ENCODE measurements at regions not wholly inside any gene's neighbourhood (a gene's known extent, or its start where the extent isn't known, plus 50 kb on each side); places are given as distances from the start of the nearest gene placed in this dataset.
"Not testable (repeated sequence)": the region's sequence is repeated elsewhere in the genome, so short reads cannot be mapped to it uniquely, and the experiment has no call there.

GRCh38 chr10:46768515-46769291 is 142.5 kb upstream of the PTPN20 start:
- not testable (repeated sequence) for H3K9me3 ChIP-seq (ENCODE audit: control insufficient read depth in 2 of 2, insufficient read depth in 1 of 2, low read depth in 1 of 2, low read length in 1 of 2); FAIRE-seq; DNase-seq; H3K27ac ChIP-seq (ENCODE audit: low read depth in 1 of 3, low read length in 2 of 3); H3K4me3 ChIP-seq (ENCODE audit: low read depth in 1 of 3, low read length in 3 of 3); H3K4me1 ChIP-seq (ENCODE audit: control insufficient read depth in 3 of 3, insufficient read depth in 2 of 3, low read depth in 1 of 3, low read length in 2 of 3); H3K36me3 ChIP-seq (ENCODE audit: control insufficient read depth in 3 of 3, insufficient read depth in 2 of 3, low read depth in 1 of 3, low read length in 3 of 3); H3K27me3 ChIP-seq (ENCODE audit: control insufficient read depth in 3 of 3, insufficient read depth in 3 of 3, low read length in 3 of 3)
- WGBS, 3 donors, result 32 to 64% (median 33%) methylated on average over 4 to 7 of the region's 8 CpGs

- 84% methylated on average over 7 of the region's 15 CpGs; no CpG with 5 or more reads in 2 of the 3 donors for WGBS, 3 donors
Measured at GRCh38 chr10:46773178-46773896, 137.9 kb upstream of the PTPN20 start.

GRCh38 chr10:46773897-46774236 is 137.4 kb upstream of the PTPN20 start:
- not testable (repeated sequence) for H3K4me3 ChIP-seq (ENCODE audit: low read depth in 1 of 3, low read length in 3 of 3); H3K4me1 ChIP-seq (ENCODE audit: control insufficient read depth in 3 of 3, insufficient read depth in 2 of 3, low read depth in 1 of 3, low read length in 2 of 3); H3K9me3 ChIP-seq (ENCODE audit: control insufficient read depth in 2 of 2, insufficient read depth in 1 of 2, low read depth in 1 of 2, low read length in 1 of 2); FAIRE-seq; DNase-seq; H3K27me3 ChIP-seq (ENCODE audit: control insufficient read depth in 3 of 3, insufficient read depth in 3 of 3, low read length in 3 of 3); H3K36me3 ChIP-seq (ENCODE audit: control insufficient read depth in 3 of 3, insufficient read depth in 2 of 3, low read depth in 1 of 3, low read length in 3 of 3); H3K27ac ChIP-seq (ENCODE audit: low read depth in 1 of 3, low read length in 2 of 3)
- WGBS, 3 donors, result 52 to 83% (median 67%) methylated on average over 12 to 13 of the region's 14 CpGs

More at GRCh38 chr10:46773178-46773896, 137.9 kb upstream of the PTPN20 start:
- H3K36me3 ChIP-seq (ENCODE audit: control insufficient read depth in 3 of 3, insufficient read depth in 2 of 3, low read depth in 1 of 3, low read length in 3 of 3); H3K9me3 ChIP-seq (ENCODE audit: control insufficient read depth in 2 of 2, insufficient read depth in 1 of 2, low read depth in 1 of 2, low read length in 1 of 2); H3K27me3 ChIP-seq (ENCODE audit: control insufficient read depth in 3 of 3, insufficient read depth in 3 of 3, low read length in 3 of 3); FAIRE-seq; H3K4me1 ChIP-seq (ENCODE audit: control insufficient read depth in 3 of 3, insufficient read depth in 2 of 3, low read depth in 1 of 3, low read length in 2 of 3); H3K4me3 ChIP-seq (ENCODE audit: low read depth in 1 of 3, low read length in 3 of 3); H3K27ac ChIP-seq (ENCODE audit: low read depth in 1 of 3, low read length in 2 of 3); DNase-seq: not testable (repeated sequence)

GRCh38 chr10:46774366-46774765 is 136.9 kb upstream of the PTPN20 start:
- not testable (repeated sequence) for DNase-seq; H3K27me3 ChIP-seq (ENCODE audit: control insufficient read depth in 3 of 3, insufficient read depth in 3 of 3, low read length in 3 of 3); H3K36me3 ChIP-seq (ENCODE audit: control insufficient read depth in 3 of 3, insufficient read depth in 2 of 3, low read depth in 1 of 3, low read length in 3 of 3); H3K4me1 ChIP-seq (ENCODE audit: control insufficient read depth in 3 of 3, insufficient read depth in 2 of 3, low read depth in 1 of 3, low read length in 2 of 3); H3K27ac ChIP-seq (ENCODE audit: low read depth in 1 of 3, low read length in 2 of 3); H3K9me3 ChIP-seq (ENCODE audit: control insufficient read depth in 2 of 2, insufficient read depth in 1 of 2, low read depth in 1 of 2, low read length in 1 of 2); FAIRE-seq; H3K4me3 ChIP-seq (ENCODE audit: low read depth in 1 of 3, low read length in 3 of 3)
- 81 to 100% (median 91%) methylated on average over 12 to 38 of the region's 42 CpGs for WGBS, 3 donors

DNA sequence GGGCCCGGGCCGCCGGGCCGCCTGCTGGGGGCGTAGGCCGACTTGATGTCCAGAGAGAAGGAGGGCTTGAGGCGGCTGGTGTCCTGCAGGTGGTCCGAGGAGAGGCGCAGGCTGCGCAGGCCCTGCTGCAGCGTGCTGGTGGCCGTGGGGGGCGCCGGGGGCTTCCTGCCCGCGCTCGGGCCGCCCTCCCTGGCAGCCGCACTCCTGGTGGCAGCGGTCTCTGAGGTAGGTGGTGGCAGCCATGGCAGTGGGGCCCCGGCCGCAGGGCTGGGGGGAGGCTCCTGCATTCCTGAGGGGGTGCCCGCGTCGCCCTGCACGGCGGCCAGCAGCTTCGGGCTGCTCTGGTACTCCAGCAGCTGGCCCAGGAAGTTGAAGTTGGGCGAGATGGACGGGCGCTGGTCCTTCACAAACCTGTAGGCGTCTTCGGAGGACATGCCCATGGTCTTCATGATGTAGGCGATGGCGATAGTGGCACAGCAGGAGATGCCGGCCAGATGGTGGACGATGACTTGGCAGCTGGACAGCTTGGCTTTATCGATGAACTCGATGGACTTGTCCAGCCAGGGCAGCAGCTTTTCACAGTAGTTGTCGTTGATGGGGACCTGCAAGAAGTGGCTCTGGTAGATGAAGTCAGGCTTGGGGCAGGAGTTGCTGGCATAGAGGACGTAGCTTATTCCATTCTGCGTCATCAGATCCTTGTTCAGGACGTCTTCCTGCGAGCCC is 136.1 kb upstream of the PTPN20 start:
- not testable (repeated sequence) for H3K9me3 ChIP-seq (ENCODE audit: control insufficient read depth in 2 of 2, insufficient read depth in 1 of 2, low read depth in 1 of 2, low read length in 1 of 2); H3K36me3 ChIP-seq (ENCODE audit: control insufficient read depth in 3 of 3, insufficient read depth in 2 of 3, low read depth in 1 of 3, low read length in 3 of 3); FAIRE-seq; H3K4me3 ChIP-seq (ENCODE audit: low read depth in 1 of 3, low read length in 3 of 3); H3K27me3 ChIP-seq (ENCODE audit: control insufficient read depth in 3 of 3, insufficient read depth in 3 of 3, low read length in 3 of 3); H3K4me1 ChIP-seq (ENCODE audit: control insufficient read depth in 3 of 3, insufficient read depth in 2 of 3, low read depth in 1 of 3, low read length in 2 of 3); H3K27ac ChIP-seq (ENCODE audit: low read depth in 1 of 3, low read length in 2 of 3); DNase-seq
- 96 to 100% (median 98%) methylated on average over 11 to 32 of the region's 44 CpGs for WGBS, 3 donors

DNA sequence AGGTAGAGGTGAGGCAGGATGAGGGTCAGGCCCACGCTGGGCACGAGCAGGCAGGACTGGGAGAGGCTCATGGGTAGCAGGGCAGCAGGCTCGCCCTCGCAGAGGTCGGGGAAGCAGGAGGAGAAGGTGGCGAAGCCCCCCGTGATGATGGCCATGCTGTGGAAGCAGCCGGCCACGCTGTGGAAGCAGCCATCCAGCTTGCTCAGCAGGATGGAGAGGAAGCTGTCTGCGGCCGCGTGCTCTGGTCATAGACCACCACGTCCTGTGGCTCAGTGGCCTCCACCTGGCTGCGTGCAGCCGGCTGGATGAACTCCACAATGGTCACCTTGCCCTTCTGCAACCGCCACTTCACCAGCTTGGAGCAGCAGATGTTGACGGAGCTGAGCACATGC is 135.6 kb upstream of the PTPN20 start:
- H3K4me1 ChIP-seq (ENCODE audit: control insufficient read depth in 3 of 3, insufficient read depth in 2 of 3, low read depth in 1 of 3, low read length in 2 of 3); H3K4me3 ChIP-seq (ENCODE audit: low read depth in 1 of 3, low read length in 3 of 3); H3K27me3 ChIP-seq (ENCODE audit: control insufficient read depth in 3 of 3, insufficient read depth in 3 of 3, low read length in 3 of 3); H3K36me3 ChIP-seq (ENCODE audit: control insufficient read depth in 3 of 3, insufficient read depth in 2 of 3, low read depth in 1 of 3, low read length in 3 of 3); FAIRE-seq; DNase-seq; H3K27ac ChIP-seq (ENCODE audit: low read depth in 1 of 3, low read length in 2 of 3); H3K9me3 ChIP-seq (ENCODE audit: control insufficient read depth in 2 of 2, insufficient read depth in 1 of 2, low read depth in 1 of 2, low read length in 1 of 2): not testable (repeated sequence)
- 95 to 96% (median 95%) methylated on average over 14 to 16 of the region's 17 CpGs for WGBS, 3 donors

- H3K27ac ChIP-seq (ENCODE audit: low read depth in 1 of 3, low read length in 2 of 3); H3K27me3 ChIP-seq (ENCODE audit: control insufficient read depth in 3 of 3, insufficient read depth in 3 of 3, low read length in 3 of 3); H3K4me1 ChIP-seq (ENCODE audit: control insufficient read depth in 3 of 3, insufficient read depth in 2 of 3, low read depth in 1 of 3, low read length in 2 of 3); H3K36me3 ChIP-seq (ENCODE audit: control insufficient read depth in 3 of 3, insufficient read depth in 2 of 3, low read depth in 1 of 3, low read length in 3 of 3); DNase-seq; FAIRE-seq; H3K9me3 ChIP-seq (ENCODE audit: control insufficient read depth in 2 of 2, insufficient read depth in 1 of 2, low read depth in 1 of 2, low read length in 1 of 2); H3K4me3 ChIP-seq (ENCODE audit: low read depth in 1 of 3, low read length in 3 of 3): not testable (repeated sequence)
- 56 to 68% (median 57%) methylated on average over 9 of the region's 9 CpGs for WGBS, 3 donors
Measured at GRCh38 chr10:46779571-46779970, 131.7 kb upstream of the PTPN20 start.

GRCh38 chr10:46780164-46780563 is 131.1 kb upstream of the PTPN20 start:
- H3K27me3 ChIP-seq (ENCODE audit: control insufficient read depth in 3 of 3, insufficient read depth in 3 of 3, low read length in 3 of 3); DNase-seq; FAIRE-seq; H3K9me3 ChIP-seq (ENCODE audit: control insufficient read depth in 2 of 2, insufficient read depth in 1 of 2, low read depth in 1 of 2, low read length in 1 of 2); H3K36me3 ChIP-seq (ENCODE audit: control insufficient read depth in 3 of 3, insufficient read depth in 2 of 3, low read depth in 1 of 3, low read length in 3 of 3); H3K4me1 ChIP-seq (ENCODE audit: control insufficient read depth in 3 of 3, insufficient read depth in 2 of 3, low read depth in 1 of 3, low read length in 2 of 3); H3K4me3 ChIP-seq (ENCODE audit: low read depth in 1 of 3, low read length in 3 of 3); H3K27ac ChIP-seq (ENCODE audit: low read depth in 1 of 3, low read length in 2 of 3): not testable (repeated sequence)
- 89 to 100% (median 95%) methylated on average over 1 of the region's 1 CpG for WGBS, 3 donors
